ENCODE measurements at regions not wholly inside any gene's neighbourhood (a gene's known extent, or its start where the extent isn't known, plus 50 kb on each side); places are given as distances from the start of the nearest gene placed in this dataset.

- no peaks in the 10 kb centered on the region for H3K4me1 Mint-ChIP-seq
- CTCF ChIA-PET: no interaction called here
- no peak overlapping the region for H3K27ac Mint-ChIP-seq
- Histone ChIP-seq H3K36me3 (replicated peaks in 1 of 2; ENCODE audit: control extremely low read depth in 1 of 2, control insufficient read depth in 1 of 2, extremely low read depth in 1 of 2, insufficient read depth in 2 of 2, low read length in 1 of 2) (no peaks in the 10 kb centered on the region), H3K4me1 (ENCODE audit: control insufficient read depth in 2 of 2, insufficient read depth in 2 of 2, low read length in 2 of 2) (no peaks in the 10 kb centered on the region), H3K9me3 (ENCODE audit: control extremely low read depth in 1 of 3, control insufficient read depth in 2 of 3, insufficient read depth in 1 of 3, low read length in 2 of 3) (no peaks in the 10 kb centered on the region), H3K27ac (ENCODE audit: low read length in 2 of 2) (no peak overlapping the region), H3K4me2 (replicated peaks; ENCODE audit: low read depth, low read length, poor library complexity, severe bottlenecking) (no peak overlapping the region), H3K79me2 (ENCODE audit: control insufficient read depth, insufficient read depth, low read length) (no peaks in the 10 kb centered on the region), H3K4me3 (ENCODE audit: control extremely low read depth in 1 of 5, extremely low read depth in 1 of 5, insufficient read depth in 1 of 5, low read depth in 2 of 5, low read length in 4 of 5) (no peak overlapping the region), H3K9ac (ENCODE audit: low read length) (no peak overlapping the region), H3K27me3 (replicated peaks in 1 of 4; ENCODE audit: control extremely low read depth in 1 of 4, control insufficient read depth in 3 of 4, insufficient read depth in 4 of 4, low read length in 3 of 4) (no peaks in the 10 kb centered on the region), H4K20me1 (ENCODE audit: control insufficient read depth, insufficient read depth, low read length, poor library complexity, severe bottlenecking) (no peaks in the 10 kb centered on the region), H2AFZ (ENCODE audit: insufficient read depth, low read depth, low read length, poor library complexity, severe bottlenecking) (no peak overlapping the region)
- H3K9me3 Mint-ChIP-seq (ENCODE audit: insufficient read depth): no peaks in the 10 kb centered on the region
- intact Hi-C loops (cut with micrococcal nuclease): no loop called here
- H3K4me3 Mint-ChIP-seq: no peak overlapping the region
- DNase-seq (no peak), ATAC-seq (ENCODE audit: low read depth) (no peak)
- no peak for TF ChIP-seq CTCF (IDR thresholded peaks at IDR 0.05)
- no peak for TF ChIP-seq EZH2 (IDR thresholded peaks at IDR 0.05; ENCODE audit: borderline replicate concordance, insufficient read depth, low read depth, low read length, poor library complexity, severe bottlenecking)
- POLR2A ChIA-PET: no interaction called here
- no CpG with 5 or more reads among the region's 3 CpGs for WGBS (ENCODE audit: insufficient coverage)
- H3K27me3 Mint-ChIP-seq: no peaks in the 10 kb centered on the region
These were observed 1455.5 kb upstream of the ZEB2 start for GRCh38 chr2:145975406-145975805.

GRCh38 chr2:145961846-145962245 lies 1441.9 kb upstream of the ZEB2 start:
- Mint-ChIP-seq H3K9me3 (ENCODE audit: insufficient read depth) (peaks cover 5% of the 10 kb centered on the region), H3K27ac (no peak overlapping the region), H3K27me3 (peaks cover 3% of the 10 kb centered on the region), H3K4me3 (no peak overlapping the region), H3K4me1 (no peaks in the 10 kb centered on the region)
- H3K9me3 ChIP-seq (ENCODE audit: control extremely low read depth in 1 of 3, control insufficient read depth in 2 of 3, insufficient read depth in 1 of 3, low read length in 2 of 3): peaks cover 0 to 17% (median 5%) of the 10 kb centered on the region in 3 donors
- H3K9ac ChIP-seq (ENCODE audit: low read length): no peak overlapping the region
- H3K27ac ChIP-seq (ENCODE audit: low read length in 2 of 2): no peak overlapping the region
- DNase-seq (no peak), ATAC-seq (ENCODE audit: low read depth) (no peak)
- no peaks in the 10 kb centered on the region for H3K36me3 ChIP-seq (replicated peaks in 1 of 2; ENCODE audit: control extremely low read depth in 1 of 2, control insufficient read depth in 1 of 2, extremely low read depth in 1 of 2, insufficient read depth in 2 of 2, low read length in 1 of 2)
- no peaks in the 10 kb centered on the region for H3K27me3 ChIP-seq (replicated peaks in 1 of 4; ENCODE audit: control extremely low read depth in 1 of 4, control insufficient read depth in 3 of 4, insufficient read depth in 4 of 4, low read length in 3 of 4)
- no peaks in the 10 kb centered on the region for H3K4me1 ChIP-seq (ENCODE audit: control insufficient read depth in 2 of 2, insufficient read depth in 2 of 2, low read length in 2 of 2)
- no peak overlapping the region for H3K4me2 ChIP-seq (replicated peaks; ENCODE audit: low read depth, low read length, poor library complexity, severe bottlenecking)
- intact Hi-C loops (cut with micrococcal nuclease): no loop called here
- ChIA-PET CTCF (no interaction called here), POLR2A (no interaction called here)
- no peak overlapping the region for H3K4me3 ChIP-seq (ENCODE audit: control extremely low read depth in 1 of 5, extremely low read depth in 1 of 5, insufficient read depth in 1 of 5, low read depth in 2 of 5, low read length in 4 of 5)
- no CpG with 5 or more reads among the region's 1 CpG for WGBS (ENCODE audit: insufficient coverage)
- no peak overlapping the region for H2AFZ ChIP-seq (ENCODE audit: insufficient read depth, low read depth, low read length, poor library complexity, severe bottlenecking)
- no peak for TF ChIP-seq EZH2 (IDR thresholded peaks at IDR 0.05; ENCODE audit: borderline replicate concordance, insufficient read depth, low read depth, low read length, poor library complexity, severe bottlenecking)
- TF ChIP-seq CTCF (IDR thresholded peaks at IDR 0.05): no peak
- H4K20me1 ChIP-seq (ENCODE audit: control insufficient read depth, insufficient read depth, low read length, poor library complexity, severe bottlenecking): no peaks in the 10 kb centered on the region
- H3K79me2 ChIP-seq (ENCODE audit: control insufficient read depth, insufficient read depth, low read length): no peaks in the 10 kb centered on the region
